Prostate gland (tissue), 2 donors: ENCODE measurements at regions not wholly inside any gene's neighbourhood (a gene's known extent, or its start where the extent isn't known, plus 50 kb on each side); places are given as distances from the start of the nearest gene placed in this dataset.

Source experiments
- POLR2A ChIP-seq: fragments of 450-650 bp; IDR thresholded peaks from one replicate; pipeline ENCODE4 v1.6.1; 2016; ENCODE audit warnings: antibody characterized with exemption, mild to moderate bottlenecking
- POLR2AphosphoS5 ChIP-seq: sonication (generic); formaldehyde crosslinking; IDR thresholded peaks from one replicate; pipeline ENCODE4 v1.6.1; 2017; ENCODE audit warnings: antibody characterized with exemption
- TF ChIP-seq, protein P1 (sequence below), 4 experiments: fragments of 200-600 bp in 2 of 4; fragments of 450-650 bp in 2 of 4; sonication (generic) in 2 of 4; IDR thresholded peaks; 1 replicate in 3 of 4; 2 replicates in 1 of 4; pipeline ENCODE4 v1.5.1; 2016 to 2019; ENCODE audit warnings: antibody characterized with exemption in 4 of 4, mild to moderate bottlenecking in 2 of 4, moderate library complexity in 2 of 4

- TF ChIP-seq, protein P1, sequence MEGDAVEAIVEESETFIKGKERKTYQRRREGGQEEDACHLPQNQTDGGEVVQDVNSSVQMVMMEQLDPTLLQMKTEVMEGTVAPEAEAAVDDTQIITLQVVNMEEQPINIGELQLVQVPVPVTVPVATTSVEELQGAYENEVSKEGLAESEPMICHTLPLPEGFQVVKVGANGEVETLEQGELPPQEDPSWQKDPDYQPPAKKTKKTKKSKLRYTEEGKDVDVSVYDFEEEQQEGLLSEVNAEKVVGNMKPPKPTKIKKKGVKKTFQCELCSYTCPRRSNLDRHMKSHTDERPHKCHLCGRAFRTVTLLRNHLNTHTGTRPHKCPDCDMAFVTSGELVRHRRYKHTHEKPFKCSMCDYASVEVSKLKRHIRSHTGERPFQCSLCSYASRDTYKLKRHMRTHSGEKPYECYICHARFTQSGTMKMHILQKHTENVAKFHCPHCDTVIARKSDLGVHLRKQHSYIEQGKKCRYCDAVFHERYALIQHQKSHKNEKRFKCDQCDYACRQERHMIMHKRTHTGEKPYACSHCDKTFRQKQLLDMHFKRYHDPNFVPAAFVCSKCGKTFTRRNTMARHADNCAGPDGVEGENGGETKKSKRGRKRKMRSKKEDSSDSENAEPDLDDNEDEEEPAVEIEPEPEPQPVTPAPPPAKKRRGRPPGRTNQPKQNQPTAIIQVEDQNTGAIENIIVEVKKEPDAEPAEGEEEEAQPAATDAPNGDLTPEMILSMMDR (IDR thresholded peaks at IDR 0.05): no peak
- TF ChIP-seq POLR2AphosphoS5 (no peak), POLR2A (no peak)
Measured at GRCh38 chr1:88490676-88491075, 193.4 kb upstream of the PKN2 start.
